ENCODE measurements at regions not wholly inside any gene's neighbourhood (a gene's known extent, or its start where the extent isn't known, plus 50 kb on each side); places are given as distances from the start of the nearest gene placed in this dataset.

- peak; percentile 73 for DNase-seq
Measured at GRCh38 chr9:3732077-3733038, 206.6 kb upstream of the RFX3 start.

DNA sequence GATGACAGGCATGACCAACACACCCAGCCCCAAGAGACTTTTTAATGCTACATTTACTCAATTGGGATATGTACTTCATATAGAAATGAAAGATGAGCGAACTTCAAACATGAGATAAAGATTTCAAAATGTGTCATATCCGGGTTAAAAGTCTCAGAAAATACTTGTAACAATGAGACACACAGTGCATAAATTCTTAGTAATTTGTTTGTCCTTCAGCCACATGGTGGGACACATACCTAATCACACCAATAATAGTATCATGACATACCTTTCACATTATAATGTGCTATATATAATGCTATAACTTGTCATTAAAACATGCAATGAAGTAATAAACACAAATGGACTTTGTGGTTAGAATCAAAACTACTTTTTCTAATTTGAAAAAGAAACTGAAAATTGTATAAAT is 204.7 kb upstream of the RFX3 start:
- DNase-seq: no peak

DNA sequence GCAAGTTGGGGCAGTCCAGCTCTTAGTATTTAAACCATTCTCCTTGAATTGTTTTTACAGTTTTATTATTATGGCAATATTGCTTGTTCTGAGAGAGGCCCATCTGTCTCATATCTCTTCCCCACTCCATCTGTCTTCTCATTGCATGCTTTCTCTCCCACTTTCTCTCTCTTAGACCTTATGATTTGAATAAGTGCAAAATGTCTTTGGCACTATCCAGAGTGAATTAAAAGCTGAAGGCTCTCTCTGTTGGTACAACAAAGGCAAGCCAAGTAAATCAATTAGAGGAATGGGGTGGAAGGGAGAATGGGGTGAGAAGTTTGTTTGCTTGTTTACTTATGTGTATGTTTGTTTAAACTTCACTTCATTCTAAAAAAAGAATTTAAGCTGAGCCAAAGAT is 195.3 kb upstream of the RFX3 start:
- peak; percentile 36 for DNase-seq

- DNase-seq: no peak
Measured at GRCh38 chr9:3719286-3719685, 193.5 kb upstream of the RFX3 start.

DNA sequence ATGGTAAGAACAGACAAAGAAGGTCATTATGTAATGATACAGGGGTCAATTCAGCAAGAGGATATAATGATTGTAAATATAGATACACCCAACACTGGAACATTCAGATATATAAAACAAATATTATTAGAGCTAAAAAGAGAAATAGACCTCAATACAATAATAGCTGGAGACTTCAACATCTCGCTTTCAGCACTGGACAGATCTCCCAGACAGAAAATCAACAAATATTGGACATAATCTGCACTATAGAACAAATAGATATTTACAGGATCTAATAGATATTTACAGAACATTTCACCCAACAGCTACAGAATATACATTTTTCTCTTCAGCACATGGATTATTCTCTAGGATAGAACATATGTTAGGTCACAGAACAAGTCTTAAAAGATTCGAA is 190.6 kb upstream of the RFX3 start:
- no peak for DNase-seq

DNA sequence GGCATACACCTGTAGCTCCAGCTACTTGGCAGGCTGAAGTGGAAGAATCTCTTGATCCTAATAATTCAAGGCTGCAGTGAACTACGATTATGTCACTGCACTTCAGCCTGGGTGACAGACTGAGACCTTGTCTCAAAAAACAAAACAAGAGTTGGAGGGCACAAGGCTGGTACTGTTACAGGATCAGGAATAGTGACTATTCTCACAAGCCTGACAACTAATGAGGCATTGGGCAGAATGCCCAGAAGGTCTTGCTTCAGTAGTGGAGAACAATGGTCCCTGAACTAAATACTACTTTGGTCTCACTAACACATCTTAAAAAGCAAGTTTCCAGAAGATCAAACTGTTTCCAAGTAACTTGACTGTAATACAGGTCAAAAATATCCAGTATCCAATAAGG is 182.9 kb upstream of the RFX3 start:
- DNase-seq: peak; percentile 96

GRCh38 chr9:3704890-3705289 is 179.1 kb upstream of the RFX3 start:
- no peak for DNase-seq

- DNase-seq: no peak
Measured at GRCh38 chr9:3700772-3701171, 175.0 kb upstream of the RFX3 start.

DNA sequence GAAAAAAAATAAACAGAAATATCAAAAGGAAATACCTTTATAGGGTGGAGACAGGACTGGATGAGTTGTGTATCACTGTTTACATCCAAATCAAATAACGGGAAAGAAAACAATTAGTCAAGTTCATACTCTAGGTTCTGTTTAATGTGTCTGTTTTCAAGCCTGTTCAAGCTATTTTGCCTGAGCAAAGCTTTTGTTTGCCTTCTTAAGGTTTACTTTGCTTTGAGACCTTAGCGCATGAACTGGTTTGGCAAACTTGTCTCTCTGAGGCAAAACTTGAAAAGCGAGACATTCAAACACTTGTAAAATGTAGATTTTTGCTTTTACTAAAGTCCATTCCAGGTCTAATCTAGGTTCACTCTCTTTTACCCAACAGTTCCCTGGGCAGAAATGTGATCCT is 174.1 kb upstream of the RFX3 start:
- no peak for DNase-seq

DNA sequence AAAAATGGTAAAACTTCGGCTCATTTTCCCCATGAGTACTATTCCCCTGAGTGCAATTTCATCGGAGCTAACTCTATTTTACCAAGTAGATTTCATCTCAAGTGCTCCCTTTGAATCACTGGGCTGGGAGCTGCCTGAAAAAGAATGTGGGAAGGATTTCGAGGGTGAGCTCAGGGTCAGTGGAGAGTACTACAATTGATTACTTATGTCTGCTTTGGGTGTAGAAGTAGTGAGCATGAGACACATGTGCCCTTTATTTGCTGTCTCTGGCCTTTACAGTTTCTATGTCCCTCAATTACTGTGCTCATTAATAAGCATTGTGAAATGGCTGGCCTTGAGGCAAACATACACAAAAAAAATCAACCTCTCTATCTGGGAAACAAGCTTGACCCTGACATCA is 172.7 kb upstream of the RFX3 start:
- DNase-seq: no peak

GRCh38 chr9:3698076-3698475 is 172.3 kb upstream of the RFX3 start:
- DNase-seq: no peak

- DNase-seq: no peak
Measured at GRCh38 chr9:3696368-3696767, 170.6 kb upstream of the RFX3 start.

GRCh38 chr9:3692606-3693005 is 166.8 kb upstream of the RFX3 start:
- no peak for DNase-seq

DNA sequence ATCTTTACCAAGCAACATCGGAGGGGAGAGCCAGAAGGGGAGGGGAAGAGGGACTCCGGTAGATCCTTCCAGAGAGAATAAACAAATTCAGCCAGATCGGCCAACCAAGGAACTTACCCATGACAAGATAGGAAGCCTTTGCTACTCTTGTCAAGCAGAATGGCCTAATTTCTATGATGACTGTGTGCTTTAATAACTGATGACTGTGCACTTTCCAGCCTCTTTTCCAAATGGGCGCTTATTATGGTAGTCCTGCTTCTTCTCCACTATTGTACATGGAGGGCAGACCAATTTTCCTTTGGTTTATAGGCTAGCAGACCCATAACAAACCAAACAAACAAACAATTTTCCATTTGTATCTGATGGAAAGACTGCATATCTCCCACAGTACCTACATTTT is 163.8 kb upstream of the RFX3 start:
- DNase-seq: no peak

DNA sequence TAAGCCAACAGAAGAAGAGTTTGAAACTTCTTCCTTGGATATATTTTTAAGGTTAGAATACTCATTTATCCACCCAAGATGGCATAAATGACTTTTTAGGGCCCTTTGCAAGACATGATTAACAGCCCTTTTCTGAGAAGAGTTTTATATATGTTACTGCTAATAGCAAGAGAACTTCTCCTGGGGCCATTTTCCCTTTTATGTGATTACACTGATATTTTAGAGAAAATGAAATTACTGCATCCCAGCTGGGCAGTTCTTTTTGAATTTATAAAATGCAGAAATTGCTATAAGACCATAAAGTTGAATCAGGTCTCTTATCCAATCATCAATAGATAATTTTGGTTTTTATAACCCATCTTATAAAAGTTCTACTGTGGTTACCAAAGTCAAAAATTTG is 161.3 kb upstream of the RFX3 start:
- DNase-seq: no peak

GRCh38 chr9:3682186-3682585 is 156.4 kb upstream of the RFX3 start:
- no peak for DNase-seq

- no peak for DNase-seq
Measured at GRCh38 chr9:3677541-3677940, 151.7 kb upstream of the RFX3 start.

- no peak for DNase-seq
Measured at GRCh38 chr9:3676766-3677165, 151.0 kb upstream of the RFX3 start.

- no peak for DNase-seq
Measured at GRCh38 chr9:3675946-3676345, 150.1 kb upstream of the RFX3 start.

GRCh38 chr9:3674561-3674960 is 148.8 kb upstream of the RFX3 start:
- no peak for DNase-seq

DNA sequence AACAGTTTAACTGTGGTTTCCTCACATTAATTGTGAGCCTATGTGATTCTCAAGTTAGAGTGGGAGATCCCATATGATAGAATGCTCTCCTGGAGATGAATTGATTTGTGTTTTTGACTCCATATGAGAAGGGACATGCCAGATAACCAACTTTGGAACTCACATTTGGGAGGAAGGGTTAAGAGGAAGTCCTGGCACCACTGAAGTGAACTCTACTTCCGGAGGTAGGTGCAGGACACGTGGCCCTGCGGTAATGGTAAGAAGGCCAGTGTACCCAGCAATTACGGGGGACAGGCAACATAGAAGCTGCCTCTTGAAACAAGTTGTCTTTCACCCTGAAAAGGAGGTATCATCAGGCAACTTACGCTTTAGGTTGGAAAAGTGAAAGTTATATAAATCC is 146.6 kb upstream of the RFX3 start:
- no peak for DNase-seq

GRCh38 chr9:3664044-3664443 is 138.2 kb upstream of the RFX3 start:
- no peak for DNase-seq

GRCh38 chr9:3662671-3663070 is 136.9 kb upstream of the RFX3 start:
- DNase-seq: no peak

GRCh38 chr9:3660936-3661335 is 135.1 kb upstream of the RFX3 start:
- no peak for DNase-seq

- DNase-seq: no peak
Measured at GRCh38 chr9:3659647-3660046, 133.8 kb upstream of the RFX3 start.
